DMS 273 treated with DMSO at 0.1 percent for 48 hours (cell line): ENCODE measurements at regions not wholly inside any gene's neighbourhood (a gene's known extent, or its start where the extent isn't known, plus 50 kb on each side); places are given as distances from the start of the nearest gene placed in this dataset.
A peak's percentile ranks its signal among the peaks of the same experiment; 100 is the strongest.

Experiments
- DNase-seq: peaks from one replicate; lab custom pipeline; 2025; lab: John Stamatoyannopoulos, UW

DNA sequence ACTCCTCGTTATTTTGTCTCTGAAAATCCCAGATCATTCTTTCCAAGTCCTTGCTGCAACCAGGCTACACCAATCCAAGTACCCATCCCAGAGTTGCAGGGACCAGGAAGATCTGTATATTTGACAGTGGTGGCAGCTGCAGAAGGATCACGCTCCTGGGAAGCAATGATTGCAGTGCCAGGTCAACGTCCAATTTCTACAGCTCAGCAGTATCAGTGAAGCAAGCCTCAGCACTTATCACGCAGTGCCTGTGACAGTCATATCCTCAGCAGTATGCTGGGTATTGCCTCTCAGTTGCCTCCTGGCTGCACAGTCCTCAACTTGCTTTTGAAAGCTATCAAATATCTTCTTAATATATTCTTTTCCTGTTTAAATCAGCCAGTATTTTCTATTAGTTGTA, 66.7 kb downstream of the BARHL2 start:
- DNase-seq = no peak

GRCh38 chr1:90640325-90640724, 76.8 kb downstream of the BARHL2 start:
- no peak for DNase-seq

GRCh38 chr1:90622666-90623065, 94.4 kb downstream of the BARHL2 start:
- DNase-seq = no peak

DNA sequence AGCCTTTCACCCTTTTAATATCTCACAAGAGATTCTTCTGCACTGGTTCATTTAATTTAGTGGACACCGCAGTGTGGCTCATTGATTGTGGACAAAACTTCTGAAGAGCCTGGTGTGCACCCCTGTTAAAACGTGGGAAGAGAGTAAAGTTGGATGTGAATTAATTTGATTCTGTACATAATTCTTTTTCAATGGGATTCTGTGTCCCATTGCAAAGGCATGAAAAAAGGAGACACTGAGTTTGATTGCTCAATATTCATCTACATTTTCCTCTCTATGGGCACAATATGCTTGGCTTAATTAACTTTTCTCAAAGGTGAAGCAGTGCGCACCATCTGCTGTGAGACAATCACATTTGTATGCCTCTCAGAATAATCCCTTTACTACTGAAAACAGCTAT, 95.1 kb downstream of the BARHL2 start:
- DNase-seq = no peak

DNA sequence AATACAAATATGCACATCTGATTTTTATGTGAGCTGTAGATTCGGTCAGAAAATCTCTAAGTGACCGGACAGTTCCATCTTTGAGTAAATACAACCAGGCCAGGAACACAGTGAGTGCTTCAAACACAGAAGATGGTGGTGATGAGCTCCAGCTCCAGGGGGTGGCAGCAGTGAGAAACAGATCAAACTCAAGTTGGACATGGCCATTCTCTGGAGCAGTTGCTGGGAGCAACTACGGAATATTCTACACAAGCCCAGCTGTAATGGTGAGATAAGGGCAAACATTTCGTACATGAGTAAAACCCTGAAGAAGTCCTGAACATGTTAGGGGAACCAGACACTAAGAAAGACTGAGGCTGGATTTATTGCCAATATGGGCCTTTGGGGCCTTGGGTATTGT, 100.7 kb downstream of the BARHL2 start:
- peak; percentile 32 for DNase-seq

DNA sequence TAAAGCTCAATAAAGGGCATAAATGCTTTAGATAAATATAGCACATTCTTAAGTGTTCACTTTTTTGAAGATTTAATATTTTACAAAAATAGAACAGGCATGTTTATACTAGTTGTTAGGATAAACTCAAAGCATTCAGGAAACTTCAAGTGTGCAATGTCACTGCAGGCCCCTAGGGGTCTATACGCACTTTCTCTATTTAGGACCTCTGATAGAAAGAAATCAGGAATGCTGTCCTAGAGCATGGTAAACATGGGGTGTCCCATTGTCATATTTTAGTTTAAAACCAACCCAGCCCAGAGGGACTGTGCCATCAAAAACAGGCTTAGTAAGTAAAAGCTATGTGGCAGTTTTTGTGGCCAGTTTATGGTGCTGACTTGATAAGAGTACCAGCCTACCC, 102.2 kb downstream of the BARHL2 start:
- no peak for DNase-seq

DNA sequence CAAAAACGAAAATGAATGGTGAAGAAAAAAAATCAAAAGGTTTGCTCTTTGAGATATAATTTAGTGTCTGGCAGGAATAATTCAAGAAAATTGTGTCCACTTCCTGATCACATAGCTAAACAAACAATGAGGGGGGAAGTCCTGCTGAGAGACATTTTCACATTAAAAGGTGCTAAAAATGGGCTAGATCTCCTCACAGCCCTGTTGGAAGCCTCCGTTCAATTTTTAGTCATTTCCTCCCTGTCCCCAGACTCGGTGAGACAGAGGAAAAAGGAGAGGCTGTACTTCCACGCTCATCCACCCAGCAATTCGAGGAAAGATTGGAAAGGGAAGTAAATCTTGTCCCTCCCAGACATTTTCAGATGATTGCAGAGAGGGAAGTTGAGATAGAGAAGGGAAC, 103.7 kb downstream of the BARHL2 start:
- DNase-seq = no peak

DNA sequence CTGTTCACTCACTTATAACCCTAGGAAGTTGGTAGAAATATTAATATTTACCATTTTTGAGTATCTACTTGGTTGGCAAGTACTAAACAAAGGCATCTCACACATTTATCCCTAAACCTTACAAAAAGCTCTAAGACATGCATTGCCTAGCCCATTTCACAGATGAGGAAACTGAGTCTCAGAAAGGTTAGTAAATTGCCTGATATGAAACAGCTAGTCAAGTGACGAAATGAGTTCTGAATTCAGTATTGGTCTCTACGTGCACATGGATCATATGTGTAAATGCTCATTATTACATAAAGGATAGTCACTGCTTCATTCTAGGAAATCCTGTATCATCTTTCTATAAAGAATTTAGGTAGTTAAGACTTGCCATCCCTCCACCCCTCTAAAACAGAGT, 105.1 kb downstream of the BARHL2 start:
- no peak for DNase-seq

DNA sequence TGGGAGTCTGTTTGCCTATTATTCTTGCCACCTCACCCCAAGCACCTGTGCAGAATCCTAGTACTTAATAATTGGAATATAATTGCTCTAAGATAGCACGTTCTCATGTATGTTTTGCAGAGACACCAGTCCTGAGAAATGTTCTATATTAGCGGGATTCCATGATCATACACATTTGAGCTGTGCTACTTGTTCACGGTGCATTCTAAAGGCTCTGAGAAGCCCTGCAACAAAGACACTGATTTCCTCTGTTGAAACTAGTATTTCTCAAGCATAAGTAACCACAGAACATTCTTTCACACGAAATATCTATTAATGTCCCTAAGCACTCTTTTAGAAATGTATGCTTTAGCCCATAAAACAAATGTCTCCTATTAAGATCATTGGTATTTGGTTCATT, 109.4 kb downstream of the BARHL2 start:
- no peak for DNase-seq

DNA sequence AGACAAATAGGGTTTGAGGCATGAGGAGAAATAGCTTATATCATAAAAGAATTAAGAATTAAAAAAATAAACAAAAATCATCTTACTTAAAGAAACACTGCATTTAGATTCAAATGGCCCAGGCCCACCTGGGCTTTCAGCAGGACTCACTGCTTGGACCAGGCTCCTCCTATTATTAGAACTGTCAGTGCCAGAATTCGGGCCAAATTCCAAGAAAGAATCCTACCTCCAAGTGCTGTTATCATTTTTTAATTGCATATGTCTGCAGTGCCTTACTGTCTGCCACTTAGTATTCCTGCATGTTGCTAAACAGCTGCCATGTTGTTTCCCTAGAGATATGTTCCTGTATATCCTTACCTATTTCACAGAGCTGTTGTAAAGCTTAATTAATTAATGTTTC, 112.0 kb downstream of the BARHL2 start:
- peak; percentile 51 for DNase-seq

DNA sequence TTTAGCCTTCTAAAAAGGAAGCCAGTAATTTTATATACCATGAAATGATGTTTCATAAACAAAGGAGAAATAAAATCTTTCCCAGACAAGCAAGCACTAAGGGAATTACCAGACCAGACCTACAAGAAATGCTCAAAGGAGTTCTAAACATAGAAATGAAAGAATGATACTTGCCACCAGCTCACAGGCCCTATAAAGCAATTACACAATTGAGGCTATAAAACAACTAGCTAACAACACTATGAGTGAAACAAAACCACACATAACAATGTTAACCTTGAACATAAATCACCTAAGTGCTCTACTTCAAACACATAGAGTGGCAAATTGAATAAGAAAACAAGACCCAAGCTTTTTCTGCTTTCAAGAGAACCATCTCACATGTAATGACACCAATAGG, 123.8 kb downstream of the BARHL2 start:
- DNase-seq = no peak

DNA sequence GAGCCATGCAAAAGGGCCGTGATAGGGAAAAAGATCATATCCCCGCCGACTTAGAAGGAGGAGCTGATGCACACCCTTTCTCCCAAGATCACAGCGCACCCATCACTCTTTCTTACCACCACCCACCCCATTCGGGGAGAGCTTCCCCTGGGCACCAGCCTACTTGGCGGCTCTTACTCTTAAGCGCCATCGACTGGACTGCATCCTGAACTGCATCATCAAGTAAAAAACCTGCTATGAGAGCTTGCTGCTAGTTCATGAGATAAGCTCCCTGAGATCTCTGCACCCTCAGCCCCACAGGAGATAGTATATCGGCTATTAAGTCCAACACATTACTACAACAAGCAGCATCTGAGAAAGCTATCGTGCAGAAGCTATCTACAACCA, 125.1 kb downstream of the BARHL2 start:
- DNase-seq = no peak

GRCh38 chr1:90591355-90591969, 125.6 kb downstream of the BARHL2 start:
- DNase-seq = no peak

GRCh38 chr1:90580176-90580575, 136.9 kb downstream of the BARHL2 start:
- no peak for DNase-seq

- peak; percentile 18 for DNase-seq
Observed at GRCh38 chr1:90579212-90579802, 137.8 kb downstream of the BARHL2 start.

- DNase-seq = no peak
Observed at GRCh38 chr1:90574692-90575370, 142.3 kb downstream of the BARHL2 start.

DNA sequence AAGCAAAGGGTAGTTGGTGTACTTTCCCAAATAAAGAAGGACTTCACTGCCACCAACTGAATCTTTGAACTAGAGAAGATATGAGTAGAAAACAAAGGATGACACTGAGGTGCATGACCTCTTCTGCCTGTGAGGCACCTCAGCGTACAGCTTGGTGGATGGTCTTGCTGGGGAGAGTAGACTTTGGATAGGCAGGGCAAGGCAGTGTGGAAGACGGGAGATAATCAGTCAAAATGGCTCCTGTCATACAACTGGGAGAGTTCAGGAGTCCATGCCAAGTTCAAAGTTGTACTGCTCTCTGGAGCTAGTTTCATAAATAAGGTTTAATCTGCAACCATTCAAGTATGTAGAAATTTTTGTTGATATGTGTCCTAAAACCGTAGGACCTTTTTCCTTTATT, 143.4 kb downstream of the BARHL2 start:
- DNase-seq = no peak

GRCh38 chr1:90572446-90572845, 144.7 kb downstream of the BARHL2 start:
- DNase-seq = no peak

DNA sequence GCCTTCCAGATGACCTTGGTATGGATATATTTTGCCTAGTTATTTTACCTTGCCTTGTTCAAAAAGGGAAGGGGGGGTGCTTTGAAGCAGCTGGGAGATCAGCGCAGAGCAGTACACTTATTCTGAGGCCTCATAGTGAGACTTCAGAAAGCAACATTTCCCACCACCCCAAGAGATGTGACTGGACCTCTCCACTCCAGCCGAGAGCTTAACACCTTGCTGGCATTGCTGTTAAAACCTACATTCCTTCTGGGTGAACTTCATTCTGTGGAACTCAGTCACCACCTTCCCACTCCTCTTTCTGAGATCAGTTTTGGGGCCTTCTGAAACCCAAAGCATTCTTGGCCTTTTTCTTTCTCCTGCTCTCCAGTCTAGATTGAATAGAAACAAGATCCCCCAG, 148.7 kb downstream of the BARHL2 start:
- DNase-seq = no peak

DNA sequence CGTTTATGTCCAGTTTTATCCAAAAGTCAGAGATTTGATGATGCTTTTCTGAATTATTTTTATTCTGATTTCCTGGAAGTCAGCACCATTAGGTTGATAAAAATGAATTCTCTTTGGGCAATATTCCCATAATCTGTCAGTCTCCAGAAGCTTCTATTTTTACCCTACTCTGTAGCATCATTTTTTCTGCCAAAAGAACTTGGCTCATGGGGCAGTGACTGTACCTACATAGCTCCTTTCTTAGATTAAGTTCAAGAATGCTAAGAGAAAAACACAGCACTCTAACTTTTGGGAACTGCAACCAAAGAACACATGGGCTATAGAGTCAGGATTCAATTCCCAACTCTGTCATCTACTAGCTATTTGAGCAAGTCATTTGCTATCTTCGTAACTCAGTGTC, 152.9 kb downstream of the BARHL2 start:
- DNase-seq = no peak

GRCh38 chr1:90562892-90563291, 154.2 kb downstream of the BARHL2 start:
- DNase-seq = no peak

GRCh38 chr1:90561911-90562310, 155.2 kb downstream of the BARHL2 start:
- DNase-seq = no peak

DNA sequence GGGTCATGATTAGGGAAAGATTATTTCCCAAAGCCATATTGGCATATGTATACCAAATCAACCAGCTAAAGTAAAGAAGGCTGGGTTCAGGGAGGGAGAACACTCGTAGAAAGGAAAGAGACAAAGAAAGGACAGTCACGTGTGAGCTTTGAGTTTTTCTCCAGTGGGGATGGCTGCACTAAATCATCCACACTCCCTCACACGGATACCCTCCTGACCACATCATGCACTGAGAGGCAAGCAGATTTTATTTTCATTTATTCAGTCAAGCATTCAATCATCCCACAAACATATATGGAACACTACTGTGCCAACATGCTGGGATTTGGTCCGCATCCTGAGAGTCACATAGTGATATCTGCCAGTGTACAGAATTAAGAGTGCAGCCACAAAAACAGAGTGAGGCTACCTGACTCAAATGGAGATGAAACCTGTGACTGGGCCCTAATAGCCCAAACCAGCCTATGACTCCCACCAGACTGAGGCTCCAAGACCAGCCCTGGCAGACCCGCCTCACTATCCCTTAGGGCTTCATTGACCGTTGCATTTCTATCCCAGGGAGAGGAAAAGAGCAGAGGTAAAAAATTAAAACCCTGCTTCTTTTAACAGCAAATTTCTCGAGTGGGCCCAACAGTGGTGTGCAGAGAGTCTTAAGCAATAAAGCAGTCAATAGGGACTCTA, 155.9 kb downstream of the BARHL2 start:
- no peak for DNase-seq
